NCI-H526 (cell line): ENCODE measurements at regions not wholly inside any gene's neighbourhood (a gene's known extent, or its start where the extent isn't known, plus 50 kb on each side); places are given as distances from the start of the nearest gene placed in this dataset.

ENCODE experiments used
- DNase-seq, 2 experiments: peaks; one replicate each; lab custom pipeline; 2025; lab: John Stamatoyannopoulos, UW

- DNase-seq: no peak
Measured at GRCh38 chr2:144583381-144583729, 63.4 kb upstream of the ZEB2 start.

GRCh38 chr2:144582651-144583380, 62.9 kb upstream of the ZEB2 start:
- no peak for DNase-seq

GRCh38 chr2:144580521-144581161, 60.7 kb upstream of the ZEB2 start:
- peak; percentile 69 to 71 for DNase-seq

GRCh38 chr2:144579556-144579955, 59.6 kb upstream of the ZEB2 start:
- DNase-seq: no peak

GRCh38 chr2:144578099-144578498, 58.2 kb upstream of the ZEB2 start:
- DNase-seq: no peak

GRCh38 chr2:144572977-144573376, 53.1 kb upstream of the ZEB2 start:
- no peak for DNase-seq

- no peak for DNase-seq
Measured at GRCh38 chr2:144571770-144572169, 51.9 kb upstream of the ZEB2 start.

- no peak for DNase-seq
Measured at GRCh38 chr2:144570566-144570965, 50.6 kb upstream of the ZEB2 start.
